Subcutaneous abdominal adipose tissue (tissue), 5 donors: ENCODE measurements at regions not wholly inside any gene's neighbourhood (a gene's known extent, or its start where the extent isn't known, plus 50 kb on each side); places are given as distances from the start of the nearest gene placed in this dataset.
"Not testable (repeated sequence)": the region's sequence is repeated elsewhere in the genome, so short reads cannot be mapped to it uniquely, and the experiment has no call there.

ENCODE experiments used
- H3K27ac ChIP-seq: one replicate; pipeline ENCODE4 v1.7.0; 2013; ENCODE audit warnings: low read depth, mild to moderate bottlenecking, inconsistent platforms, low read length, moderate library complexity
- H3K27me3 ChIP-seq, 5 donors: one replicate each; pipeline ENCODE4 v1.7.0; 2013; ENCODE audit warnings: low read length in 5 of 5, inconsistent platforms in 1 of 5; ENCODE audit not compliant: control insufficient read depth in 5 of 5, insufficient read depth in 4 of 5
- H3K36me3 ChIP-seq, 5 donors: one replicate each; pipeline ENCODE4 v1.7.0; 2013; ENCODE audit warnings: low read length in 5 of 5; ENCODE audit not compliant: control insufficient read depth in 5 of 5, insufficient read depth in 5 of 5
- H3K4me1 ChIP-seq, 5 donors: one replicate each; pipeline ENCODE4 v1.7.0; 2013; ENCODE audit warnings: low read length in 5 of 5, mild to moderate bottlenecking in 3 of 5, moderate library complexity in 1 of 5; ENCODE audit not compliant: control insufficient read depth in 5 of 5, insufficient read depth in 5 of 5
- H3K4me3 ChIP-seq, 5 donors: one replicate each; pipeline ENCODE4 v1.7.0; 2013; ENCODE audit warnings: low read length in 5 of 5, low read depth in 1 of 5
- H3K9ac ChIP-seq, 5 donors: one replicate each; pipeline ENCODE4 v1.7.0; 2013; ENCODE audit warnings: low read length in 5 of 5, mild to moderate bottlenecking in 4 of 5, moderate library complexity in 3 of 5
- H3K9me3 ChIP-seq, 5 donors: one replicate each; pipeline ENCODE4 v1.7.0; 2013; ENCODE audit warnings: low read length in 5 of 5; ENCODE audit not compliant: control insufficient read depth in 5 of 5
- donor health status: healthy.
- donor health status: healthy.
- donor health status: healthy.
- donor health status: healthy.
- donor health status: healthy.

- H3K4me3 ChIP-seq = no peak overlapping the region
- H3K9ac ChIP-seq = no peak overlapping the region
- no peaks in the 10 kb centered on the region for H3K36me3 ChIP-seq
- H3K27me3 ChIP-seq = peaks cover 15 to 38% (median 31%) of the 10 kb centered on the region in 5 donors
- H3K9me3 ChIP-seq = no peaks in the 10 kb centered on the region
- no peak overlapping the region for H3K27ac ChIP-seq
- H3K4me1 ChIP-seq = no peaks in the 10 kb centered on the region
Measured at GRCh38 chr15:83372434-83372891, 74.7 kb upstream of the SH3GL3 start.

GRCh38 chr15:83378921-83379578, 68.1 kb upstream of the SH3GL3 start:
- Histone ChIP-seq H3K4me3 (no peak overlapping the region), H3K9ac (no peak overlapping the region), H3K36me3 (no peaks in the 10 kb centered on the region), H3K4me1 (peaks cover 0 to 6% (median 4%) of the 10 kb centered on the region in 5 donors), H3K27ac (no peak overlapping the region), H3K27me3 (peaks cover 28 to 49% (median 33%) of the 10 kb centered on the region in 5 donors), H3K9me3 (no peaks in the 10 kb centered on the region)

GRCh38 chr15:83379579-83379959, 67.6 kb upstream of the SH3GL3 start:
- Histone ChIP-seq H3K9ac (no peak overlapping the region), H3K4me1 (peaks cover 0 to 6% (median 4%) of the 10 kb centered on the region in 5 donors), H3K27me3 (peaks cover 25 to 45% (median 33%) of the 10 kb centered on the region in 5 donors), H3K27ac (no peak overlapping the region), H3K4me3 (no peak overlapping the region), H3K9me3 (no peaks in the 10 kb centered on the region), H3K36me3 (no peaks in the 10 kb centered on the region)

- H3K36me3 ChIP-seq = no peaks in the 10 kb centered on the region
- H3K9ac ChIP-seq = no peak overlapping the region
- H3K9me3 ChIP-seq = no peaks in the 10 kb centered on the region
- H3K27ac ChIP-seq = no peak overlapping the region
- H3K4me3 ChIP-seq = no peak overlapping the region
- peaks cover 0 to 6% (median 4%) of the 10 kb centered on the region in 5 donors for H3K4me1 ChIP-seq
- peaks cover 20 to 45% (median 32%) of the 10 kb centered on the region in 5 donors for H3K27me3 ChIP-seq
Measured at GRCh38 chr15:83380059-83380458, 67.1 kb upstream of the SH3GL3 start.

GRCh38 chr15:83380682-83381081, 66.5 kb upstream of the SH3GL3 start:
- Histone ChIP-seq H3K27me3 (peaks cover 16 to 44% (median 30%) of the 10 kb centered on the region in 5 donors), H3K9me3 (no peaks in the 10 kb centered on the region), H3K4me1 (peaks cover 0 to 6% (median 4%) of the 10 kb centered on the region in 5 donors)

GRCh38 chr15:83383608-83384139, 63.5 kb upstream of the SH3GL3 start:
- not testable (repeated sequence) for H3K9ac ChIP-seq, H3K27ac ChIP-seq

More at GRCh38 chr15:83380682-83381081, 66.5 kb upstream of the SH3GL3 start:
- Histone ChIP-seq H3K36me3 (no peaks in the 10 kb centered on the region), H3K27ac (no peak overlapping the region), H3K4me3 (no peak overlapping the region), H3K9ac (no peak overlapping the region)

GRCh38 chr15:83396101-83396500, 51.0 kb upstream of the SH3GL3 start:
- Histone ChIP-seq H3K27ac (no peak overlapping the region), H3K9me3 (no peaks in the 10 kb centered on the region), H3K36me3 (no peaks in the 10 kb centered on the region), H3K4me1 (no peaks in the 10 kb centered on the region), H3K9ac (no peak overlapping the region), H3K27me3 (peaks cover 16 to 30% (median 18%) of the 10 kb centered on the region in 5 donors), H3K4me3 (no peak overlapping the region)

More at GRCh38 chr15:83383608-83384139, 63.5 kb upstream of the SH3GL3 start:
- not testable (repeated sequence) for H3K4me1 ChIP-seq, H3K4me3 ChIP-seq, H3K9me3 ChIP-seq, H3K36me3 ChIP-seq
- H3K27me3 ChIP-seq = peaks cover 9 to 21% (median 17%) of the 10 kb centered on the region in 5 donors
